Hematopoietic multipotent progenitor cell treated with erythropoietin and hydrocortisone succinate and interleukin-3 and kit ligand, for 6 days (in vitro differentiated cells): ENCODE measurements at regions not wholly inside any gene's neighbourhood (a gene's known extent, or its start where the extent isn't known, plus 50 kb on each side); places are given as distances from the start of the nearest gene placed in this dataset.

Experiments
- DNase-seq: peaks from one replicate; pipeline ENCODE4 v3.0.0-alpha.2; 2015

DNA sequence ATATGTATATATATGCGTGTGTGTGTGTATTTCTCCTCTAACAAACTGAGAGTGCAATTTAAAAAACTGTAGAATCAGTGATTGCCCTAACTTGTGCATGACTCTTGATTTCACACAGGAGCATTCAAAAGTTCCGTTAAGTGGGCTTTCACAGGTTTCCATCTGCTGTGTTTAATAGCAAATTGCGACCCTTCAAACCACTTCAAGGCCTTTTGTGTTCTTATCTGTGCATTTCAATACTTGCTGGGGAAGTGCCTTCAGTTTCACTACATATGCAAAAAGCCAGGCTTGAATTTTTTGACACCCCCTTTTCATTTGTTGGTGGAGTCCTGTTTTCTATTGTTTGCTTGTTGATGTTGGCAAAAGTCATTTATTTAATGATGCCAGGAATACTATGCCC lies 158.0 kb downstream of the TM9SF2 start:
- DNase-seq = no peak

DNA sequence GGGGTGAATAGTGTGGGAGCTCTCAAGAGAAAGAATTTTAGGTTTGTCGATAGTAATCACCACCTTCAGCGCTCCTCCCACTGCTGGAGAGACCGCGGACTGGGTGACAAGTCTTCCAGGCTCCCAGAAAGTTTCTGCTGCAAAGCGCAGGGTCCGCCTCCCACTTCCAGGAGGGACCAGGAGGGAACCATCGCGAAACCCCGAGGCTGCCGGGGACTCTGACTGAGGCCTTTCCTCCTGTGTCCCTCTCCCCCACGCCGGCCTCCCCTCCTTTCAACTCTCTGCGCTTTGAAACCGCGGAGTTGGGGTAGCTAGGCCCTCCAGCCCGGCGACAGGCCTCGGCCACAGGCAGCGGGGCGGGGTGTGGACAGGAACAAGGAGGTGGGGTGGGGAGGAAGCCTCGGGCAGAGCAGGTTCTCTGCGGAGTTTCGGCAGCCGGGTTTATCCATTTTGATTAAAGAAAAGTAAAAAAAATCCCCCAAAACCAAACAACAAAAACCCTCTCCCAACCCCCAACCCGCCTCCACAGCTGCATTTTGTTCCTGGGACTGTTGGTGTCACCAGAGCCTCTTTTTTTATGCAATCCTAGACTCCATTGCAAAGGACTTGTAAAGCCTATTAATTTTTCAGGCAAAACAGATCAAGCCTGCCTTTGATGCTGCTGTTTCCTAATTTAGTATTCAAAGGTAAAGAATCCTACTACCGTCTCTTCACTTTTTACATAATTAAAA lies 157.2 kb downstream of the TM9SF2 start:
- DNase-seq = peak; percentile 71

DNA sequence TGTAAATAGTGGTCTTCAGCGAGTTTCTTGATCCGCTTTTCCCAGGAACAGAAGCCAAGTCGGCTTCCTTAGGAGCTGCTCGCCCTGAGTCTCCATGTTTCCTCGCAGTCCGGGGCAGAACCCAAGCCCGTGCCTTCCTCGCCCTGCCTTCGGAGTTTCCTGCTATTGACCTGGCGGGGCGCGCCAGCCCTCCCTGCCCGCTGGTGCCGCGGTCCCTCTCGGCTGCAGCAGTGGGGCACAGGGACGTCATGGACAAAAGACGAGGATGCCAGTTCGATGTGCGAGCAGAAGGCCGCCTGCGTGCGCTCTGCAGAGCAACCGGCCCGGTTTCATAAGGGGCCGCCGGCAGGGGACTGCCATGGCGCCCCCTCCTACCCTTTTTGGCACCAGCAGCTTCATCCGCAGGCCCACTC lies 156.6 kb downstream of the TM9SF2 start:
- DNase-seq = peak; percentile 36

DNA sequence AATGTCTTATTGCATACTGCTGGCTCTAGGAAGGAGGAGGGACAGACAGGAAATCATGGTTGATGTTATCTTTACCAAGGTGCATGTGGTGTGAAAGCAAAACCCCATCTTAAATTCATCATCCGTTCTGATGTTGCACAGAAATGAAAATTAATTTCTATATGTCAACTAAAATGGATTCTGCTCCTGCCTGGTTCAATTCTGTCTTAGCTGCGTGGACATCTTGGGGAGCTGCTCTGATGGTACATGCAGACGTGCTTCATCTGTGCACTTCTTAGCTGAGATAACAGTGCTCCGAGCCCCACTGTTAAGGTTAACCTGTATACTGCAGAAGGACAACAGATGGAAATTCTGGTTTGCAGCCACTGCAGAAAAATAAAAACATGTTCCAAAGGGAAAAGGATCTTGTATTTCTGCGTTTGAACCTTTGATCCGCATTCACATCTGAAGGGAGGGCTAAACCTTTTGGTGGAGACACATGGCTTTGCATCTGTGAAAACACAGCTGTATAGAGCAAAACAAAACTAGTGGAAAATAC lies 155.6 kb downstream of the TM9SF2 start:
- no peak for DNase-seq

DNA sequence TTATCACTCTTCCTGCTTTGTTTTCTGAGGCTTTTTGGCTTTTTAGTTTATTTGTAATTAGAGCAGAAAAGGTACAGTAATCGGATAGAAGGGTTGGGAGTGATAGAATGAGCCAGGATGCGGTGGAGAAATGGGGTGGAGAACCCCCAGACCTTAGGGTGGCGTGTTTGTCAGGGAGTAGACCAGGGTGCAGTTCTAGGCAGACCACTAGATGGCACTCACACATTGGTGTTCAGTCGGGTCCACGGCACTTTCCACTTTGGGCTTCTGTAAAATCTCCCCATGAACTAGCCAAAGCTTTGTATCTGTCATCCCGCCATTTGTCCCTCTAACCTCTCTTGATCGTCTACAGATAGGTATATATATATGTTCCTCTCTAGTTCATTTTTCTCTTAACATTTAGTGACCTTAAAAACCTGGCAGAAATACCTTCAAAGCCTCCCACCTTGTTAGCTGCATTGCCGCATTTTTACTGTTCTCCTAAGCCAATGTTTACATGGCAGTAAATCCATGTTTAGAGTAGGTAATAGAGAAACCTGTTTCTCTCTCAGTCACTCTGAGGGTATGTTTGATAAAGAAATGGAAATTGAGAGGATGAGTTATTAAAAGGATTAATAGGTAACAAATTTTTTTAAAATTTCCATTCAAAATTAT lies 154.9 kb downstream of the TM9SF2 start:
- peak; percentile 87 for DNase-seq

DNA sequence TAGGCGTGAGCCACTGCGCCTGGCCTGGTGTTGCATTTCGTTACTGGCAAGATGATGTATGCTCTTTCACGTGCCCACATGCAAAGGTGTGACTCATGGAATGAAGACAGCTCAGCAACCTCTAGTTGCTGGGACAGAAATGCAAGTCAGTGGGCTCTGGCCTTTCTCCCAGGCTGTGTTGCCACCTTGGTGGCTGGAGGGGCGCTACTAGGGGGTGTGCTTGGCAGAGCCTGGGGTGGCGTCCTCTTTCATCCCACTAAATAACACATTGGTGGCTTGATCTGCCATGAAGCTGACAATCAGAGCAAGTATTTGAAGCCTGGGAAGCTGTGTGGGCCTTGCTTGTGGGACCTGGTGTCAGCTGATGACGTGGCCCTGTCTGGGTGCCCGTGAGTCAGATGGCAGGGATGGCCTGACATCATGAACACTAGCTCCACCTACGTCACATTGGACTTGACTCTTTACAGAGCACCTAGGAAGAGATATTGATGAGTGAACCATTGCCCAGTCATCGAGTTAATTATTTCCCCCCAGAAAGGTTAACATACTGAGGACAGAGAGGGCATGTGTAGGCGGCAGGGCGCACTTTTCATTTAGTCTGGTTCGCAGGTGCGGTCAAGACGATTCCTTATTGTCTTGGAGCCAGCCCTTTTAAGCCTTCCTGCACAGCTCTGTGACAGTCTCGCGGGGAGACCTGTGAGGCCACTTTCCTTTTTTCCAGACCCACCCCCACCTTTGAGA lies 154.2 kb downstream of the TM9SF2 start:
- DNase-seq = no peak

DNA sequence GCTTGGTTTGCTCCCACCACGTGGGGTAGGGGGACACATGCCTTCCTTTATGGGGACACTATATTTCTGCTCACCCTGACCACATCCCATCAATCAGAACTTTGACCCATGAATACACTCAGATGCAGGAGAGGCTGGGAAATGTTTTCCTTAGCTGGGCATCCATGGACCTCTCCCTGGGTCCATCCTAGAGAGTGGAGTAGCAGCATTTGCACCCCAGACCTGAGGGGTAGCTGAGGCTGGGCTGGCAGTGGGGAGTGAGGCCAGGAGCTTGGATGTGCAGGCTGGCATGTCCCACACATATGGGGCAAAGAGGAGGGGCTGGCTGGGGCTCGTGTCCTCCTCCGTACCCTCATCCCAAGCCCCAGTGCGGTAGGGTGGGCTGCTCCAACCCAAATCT lies 152.8 kb downstream of the TM9SF2 start:
- DNase-seq = no peak

DNA sequence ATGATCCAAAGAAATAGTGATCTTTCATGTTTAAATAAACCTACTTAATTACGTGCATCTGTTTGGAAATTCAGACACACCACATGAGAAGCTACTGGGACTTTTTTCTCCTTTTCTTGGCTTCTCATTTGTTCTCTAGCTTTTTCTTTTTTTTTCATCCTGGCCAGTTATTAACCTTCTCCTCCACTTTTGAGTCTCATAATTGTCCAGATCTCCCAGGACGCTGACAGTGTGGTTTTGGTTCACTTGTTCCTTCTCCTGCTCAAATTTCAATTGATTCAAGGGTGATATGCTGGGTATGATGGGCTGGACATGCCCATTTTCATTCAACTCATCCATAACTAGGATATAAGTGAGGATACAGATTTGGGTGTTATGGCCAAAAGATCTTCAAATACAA lies 152.3 kb downstream of the TM9SF2 start:
- DNase-seq = no peak

DNA sequence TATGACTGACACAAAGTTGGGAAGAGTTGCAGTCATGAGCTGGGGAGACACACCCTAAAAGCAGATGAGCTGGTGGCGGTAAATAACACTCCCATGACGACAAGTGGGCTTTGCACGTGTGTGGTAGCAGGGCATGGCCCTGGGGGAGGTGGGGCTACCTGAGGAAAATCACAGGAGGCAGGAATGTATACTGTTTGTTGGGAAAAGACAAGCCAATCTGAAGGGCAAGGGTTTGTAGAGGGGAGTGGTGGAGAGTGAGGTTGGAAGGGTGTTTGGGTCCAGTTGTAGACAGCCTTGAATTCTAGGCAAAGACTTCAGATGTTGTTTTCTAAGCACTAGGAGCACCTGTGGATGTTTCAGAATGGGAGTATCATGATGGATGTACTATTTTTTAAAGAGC lies 151.6 kb downstream of the TM9SF2 start:
- no peak for DNase-seq

DNA sequence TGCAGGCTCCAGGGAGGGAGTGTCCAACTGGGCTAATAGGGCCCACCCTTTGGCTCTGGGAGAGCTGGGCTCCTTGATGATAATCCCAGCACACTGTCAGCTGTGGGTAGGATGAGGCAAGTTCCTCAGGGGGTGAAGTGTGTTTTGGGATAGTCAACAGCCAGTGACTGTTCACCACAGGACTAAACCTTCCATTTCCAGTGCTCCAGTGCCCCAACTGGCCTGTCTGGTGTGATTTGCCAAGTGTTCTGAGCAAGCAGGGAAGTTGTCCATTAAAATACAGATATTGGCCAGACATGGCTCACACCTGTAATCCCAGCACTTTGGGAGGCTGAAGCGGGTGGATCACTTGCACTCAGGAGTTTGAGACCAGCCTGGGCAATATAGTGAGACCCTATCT lies 150.9 kb downstream of the TM9SF2 start:
- DNase-seq = no peak

DNA sequence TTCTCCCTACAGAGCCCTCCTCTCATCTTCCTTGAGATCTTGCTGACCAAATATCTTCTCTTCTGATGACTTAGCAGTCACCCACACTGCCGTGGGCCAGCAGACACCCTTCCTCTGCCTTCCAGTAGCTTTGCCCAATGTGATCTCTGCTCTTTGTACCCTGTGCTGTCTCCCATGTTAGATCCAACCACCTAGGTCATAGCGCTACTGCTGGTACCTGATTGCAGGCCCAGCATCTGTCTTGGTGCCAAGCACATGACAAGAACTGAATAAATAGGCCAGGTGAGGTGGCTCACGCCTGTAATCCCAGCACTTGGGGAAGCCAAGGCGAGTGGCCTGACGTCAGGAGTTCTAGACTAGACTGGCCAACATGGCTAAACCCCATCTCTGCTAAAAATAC lies 149.7 kb downstream of the TM9SF2 start:
- no peak for DNase-seq

DNA sequence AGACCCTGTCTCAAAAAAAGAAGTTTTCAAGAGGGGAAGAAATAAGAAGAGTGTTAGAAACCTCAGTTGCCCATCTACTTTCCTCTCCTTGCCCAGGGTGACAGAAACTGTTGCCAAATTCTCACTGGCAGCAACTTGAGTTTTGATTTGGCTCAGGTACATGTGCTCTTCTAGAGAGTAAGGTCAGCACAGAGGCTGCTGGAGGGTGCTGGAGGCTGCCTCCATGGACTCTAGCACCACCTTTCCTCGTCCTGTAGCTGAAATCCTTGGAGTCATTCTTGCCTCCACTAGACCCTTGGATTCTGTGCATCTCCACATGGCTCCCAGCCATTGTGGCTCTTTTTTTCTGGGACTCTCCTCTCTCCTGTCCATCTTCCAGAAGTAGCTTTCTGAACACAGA lies 149.1 kb downstream of the TM9SF2 start:
- DNase-seq = no peak

DNA sequence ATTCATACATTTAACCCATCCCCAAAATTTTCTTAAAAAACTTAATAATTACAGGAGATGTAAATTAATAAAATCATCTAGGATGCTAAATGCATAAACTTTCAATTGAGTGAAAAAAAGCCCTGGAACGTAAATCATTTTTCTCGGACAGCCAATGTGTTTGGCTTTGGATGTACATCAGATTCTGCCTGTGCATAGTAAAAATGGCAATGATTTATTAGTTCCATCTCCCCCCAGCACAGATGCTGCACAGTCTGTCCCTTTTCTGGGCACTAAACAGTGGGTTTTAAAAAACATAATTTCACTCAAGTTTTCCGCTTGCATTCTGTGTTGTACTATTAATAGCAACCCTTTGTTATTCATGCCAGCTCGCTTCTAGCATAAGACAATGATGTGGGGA lies 147.7 kb downstream of the TM9SF2 start:
- DNase-seq = no peak

DNA sequence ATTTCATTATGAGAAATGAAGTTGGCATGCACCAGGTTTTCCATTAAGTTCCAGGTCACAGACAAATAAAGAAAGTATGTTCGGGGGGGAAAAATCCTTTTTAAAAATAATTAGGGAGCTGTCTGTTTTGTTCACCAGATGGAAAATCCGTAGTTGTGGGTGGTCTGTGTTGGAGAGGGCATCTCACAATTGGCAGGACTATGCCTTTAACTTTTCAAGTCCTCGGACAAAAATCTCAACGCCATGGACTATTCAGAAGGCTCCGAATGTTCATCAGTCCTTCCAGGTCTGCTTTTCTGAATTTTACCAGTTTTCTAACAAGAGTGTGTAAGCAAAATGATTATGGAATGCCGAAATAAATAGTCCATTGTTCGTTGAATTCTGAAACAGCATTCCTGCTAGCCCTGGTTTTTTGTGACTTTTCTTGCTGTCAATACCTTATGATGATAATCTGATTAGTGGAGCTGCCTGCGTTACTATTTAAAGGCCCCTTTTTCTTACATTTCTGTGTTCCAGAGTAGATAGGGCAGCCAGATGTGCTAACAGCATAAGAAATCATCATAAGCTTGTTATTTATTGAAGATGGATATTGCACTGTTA lies 146.9 kb downstream of the TM9SF2 start:
- DNase-seq = no peak

DNA sequence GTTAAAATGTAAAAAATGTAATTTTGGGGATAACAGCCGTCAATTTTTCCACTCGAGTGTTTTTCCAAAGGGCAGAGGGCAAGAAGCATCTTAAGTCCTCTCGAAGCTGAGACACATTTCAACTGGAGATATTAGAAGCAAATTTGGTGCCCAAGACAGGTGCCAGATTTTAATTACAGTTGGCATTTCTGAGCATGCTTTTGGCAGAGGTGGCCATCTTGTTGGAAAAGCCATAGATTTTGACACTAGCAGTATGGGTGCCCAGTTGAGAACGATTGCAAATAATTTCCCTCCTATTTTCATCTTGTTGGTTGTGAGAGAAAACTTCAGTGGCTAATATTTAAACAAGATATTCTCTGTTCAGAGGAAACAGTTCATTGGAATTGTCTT lies 146.3 kb downstream of the TM9SF2 start:
- no peak for DNase-seq

DNA sequence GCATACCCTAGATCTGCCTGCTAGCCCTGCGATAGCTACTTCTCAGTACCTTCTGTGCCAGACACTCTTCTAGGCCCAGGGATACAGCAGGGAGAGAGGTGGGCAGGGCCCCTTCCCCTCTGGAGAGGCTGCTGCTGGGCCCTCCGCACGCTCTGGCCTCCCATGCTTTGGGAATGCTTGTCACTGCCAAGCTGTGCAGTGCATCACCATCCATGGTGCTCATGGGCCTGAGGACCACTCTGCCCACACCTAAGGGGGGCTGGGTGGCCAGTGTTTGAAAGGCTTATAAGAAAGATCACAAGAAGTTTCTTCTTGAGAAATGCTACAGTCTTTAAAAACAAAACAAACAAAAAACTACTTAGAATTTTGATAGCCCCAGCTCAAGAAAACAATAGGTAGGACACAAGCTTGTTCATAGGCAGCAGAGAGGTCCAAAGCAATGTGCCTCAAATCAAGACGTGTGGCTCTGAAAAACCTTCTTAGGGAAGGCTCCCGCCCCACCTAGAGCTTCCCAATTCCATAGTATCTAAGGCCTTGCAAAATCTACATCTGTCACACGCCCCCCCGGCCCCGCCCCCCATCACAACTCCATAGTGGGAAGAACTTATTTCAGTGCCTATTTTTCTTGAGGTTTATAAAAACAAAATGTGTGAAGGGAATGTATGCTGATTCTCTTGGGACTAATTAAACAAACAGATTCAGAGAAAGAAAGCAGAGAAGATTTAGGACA lies 145.8 kb downstream of the TM9SF2 start:
- no peak for DNase-seq

DNA sequence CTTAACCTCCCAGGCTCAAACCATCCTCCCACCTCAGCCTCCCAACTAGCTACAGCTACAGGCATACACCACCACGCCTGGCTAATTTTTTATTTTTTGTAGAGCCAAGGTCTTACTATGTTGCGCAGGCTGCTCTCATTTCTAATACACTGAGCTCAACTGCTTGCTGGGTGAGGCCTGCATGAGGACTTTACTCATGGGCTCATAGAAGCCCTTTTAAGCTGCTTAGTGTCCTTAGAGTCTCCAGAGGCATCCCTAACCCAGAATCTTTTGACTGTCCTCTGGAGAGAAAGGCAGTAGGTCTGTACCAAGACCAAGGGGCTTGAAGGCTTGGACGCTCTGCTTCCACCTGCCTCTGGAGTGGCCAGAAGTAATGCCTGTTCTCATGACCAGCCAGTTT lies 141.6 kb downstream of the TM9SF2 start:
- DNase-seq = no peak

DNA sequence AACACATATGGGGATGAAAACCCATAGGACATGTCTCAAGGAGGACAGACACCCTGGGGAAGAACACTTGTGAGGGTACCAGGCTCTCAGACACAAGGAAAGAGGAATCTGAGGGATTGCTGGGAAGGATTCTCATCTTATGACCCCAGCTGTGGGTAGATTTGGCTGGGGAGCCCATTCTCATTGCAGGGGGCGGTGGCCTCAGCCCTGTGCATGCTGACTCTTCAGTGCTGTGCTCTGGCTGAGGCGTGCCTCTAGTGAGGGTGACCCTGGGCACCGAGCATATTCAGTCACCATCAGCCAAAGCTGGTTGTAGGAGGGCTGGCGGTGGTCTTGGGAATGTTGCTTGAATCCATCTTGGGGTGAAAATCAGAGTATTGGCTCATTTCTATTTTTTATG lies 140.7 kb downstream of the TM9SF2 start:
- DNase-seq = no peak

DNA sequence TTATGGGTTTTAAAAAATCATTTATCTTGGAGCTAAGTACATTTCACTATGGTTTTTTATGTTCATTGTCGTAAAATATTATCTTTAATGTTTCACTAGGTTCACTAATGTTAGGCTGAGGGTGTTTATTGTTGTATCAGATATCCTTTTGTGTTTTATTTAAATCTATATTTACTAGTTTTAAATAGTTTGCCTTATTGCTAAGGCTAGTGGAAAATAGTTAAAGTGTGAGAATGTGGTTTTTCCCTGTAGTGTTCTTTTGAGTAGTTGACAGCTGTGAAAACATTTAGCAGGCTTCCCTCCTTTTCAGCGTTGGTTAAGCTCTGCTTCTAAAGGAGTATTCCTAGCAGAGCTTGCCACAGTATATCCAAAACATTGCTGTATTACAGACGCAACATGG lies 139.0 kb downstream of the TM9SF2 start:
- DNase-seq = no peak

DNA sequence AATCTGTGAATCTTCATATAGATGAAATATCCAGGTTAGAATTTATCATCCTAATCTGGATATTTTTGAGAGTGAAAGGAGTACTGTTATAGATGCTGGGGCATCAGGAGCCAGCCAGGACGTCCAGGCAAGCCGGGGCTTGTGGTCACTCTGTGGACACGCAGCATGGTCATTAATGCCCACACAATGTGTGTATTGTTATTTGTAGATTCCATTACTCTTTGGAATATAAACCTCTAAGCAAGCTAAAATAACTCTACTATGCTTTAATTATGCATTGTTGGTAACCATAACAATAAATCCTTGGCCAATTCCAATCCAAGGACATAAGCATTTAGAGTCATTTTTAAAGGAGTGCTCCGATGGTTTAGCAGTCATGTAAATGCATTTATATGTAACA lies 137.9 kb downstream of the TM9SF2 start:
- DNase-seq = no peak

DNA sequence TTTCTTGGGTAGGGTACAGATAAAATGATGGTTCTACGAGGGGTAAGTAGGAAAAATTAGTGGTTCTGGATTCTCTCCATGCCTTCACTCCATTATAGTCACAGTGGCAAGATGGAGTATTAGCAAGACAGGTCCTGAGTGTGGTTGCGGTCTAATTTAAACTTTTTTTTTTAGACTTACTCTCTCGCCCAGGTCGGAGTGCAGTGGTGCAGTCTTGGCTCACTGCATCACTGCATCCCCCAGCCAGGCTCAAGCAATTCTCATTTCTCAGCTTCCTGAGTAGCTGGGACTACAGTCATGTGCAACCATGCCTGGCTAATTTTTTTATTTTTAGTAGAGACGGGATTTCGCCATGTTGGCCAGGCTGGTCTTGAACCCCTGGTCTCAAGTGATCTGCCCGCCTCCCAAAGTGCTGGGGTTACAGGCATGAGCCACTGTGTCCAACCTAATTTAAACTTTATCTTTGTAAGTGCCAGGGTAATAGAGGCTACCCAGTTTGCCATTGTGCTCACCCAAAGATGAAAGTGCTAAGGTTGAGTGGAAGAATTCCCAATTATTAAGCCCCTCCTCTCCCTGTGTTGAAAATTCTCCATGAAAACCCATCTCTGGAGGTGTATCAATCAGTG lies 135.6 kb downstream of the TM9SF2 start:
- no peak for DNase-seq

DNA sequence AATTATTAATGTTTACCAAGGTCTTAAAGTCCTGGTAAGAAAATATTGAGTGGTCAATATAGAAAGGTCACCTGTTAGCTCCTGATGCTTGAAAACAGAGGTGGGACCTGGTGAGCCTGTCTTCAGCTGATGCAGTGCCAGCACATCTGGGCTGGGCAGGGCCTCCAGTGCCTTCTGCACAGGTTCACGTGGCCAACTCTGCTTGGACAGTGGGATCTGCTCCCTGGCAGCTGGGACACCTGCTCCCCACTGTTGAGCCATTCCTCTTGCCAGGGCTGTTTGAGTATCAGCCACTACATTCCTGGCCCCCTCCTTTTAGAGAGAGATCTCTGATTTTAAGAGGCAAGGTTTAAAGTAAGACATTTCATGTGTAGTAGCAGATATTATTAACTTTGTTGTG lies 135.0 kb downstream of the TM9SF2 start:
- no peak for DNase-seq
